Kidney epithelial cell (primary cell): ENCODE measurements at regions not wholly inside any gene's neighbourhood (a gene's known extent, or its start where the extent isn't known, plus 50 kb on each side); places are given as distances from the start of the nearest gene placed in this dataset.

Experiments used
- DNase-seq: peaks from one replicate; pipeline ENCODE4 v3.0.0-alpha.2; 2010; ENCODE audit warnings: low read depth
- H3K27me3 ChIP-seq: 2 replicates; pipeline ENCODE4 v1.6.0; 2011; ENCODE audit warnings: low read length; ENCODE audit not compliant: control insufficient read depth, insufficient read depth
- H3K36me3 ChIP-seq: 2 replicates; pipeline ENCODE4 v1.5.1; 2011; ENCODE audit warnings: low read length; ENCODE audit not compliant: control insufficient read depth, insufficient read depth
- H3K4me3 ChIP-seq: 2 replicates; pipeline ENCODE4 v1.5.1; 2011; ENCODE audit warnings: low read depth, mild to moderate bottlenecking, control low read depth, low read length
- TF ChIP-seq, protein P1 (sequence below): IDR thresholded peaks from 2 replicates; pipeline ENCODE4 v1.5.1; 2011; ENCODE audit warnings: mild to moderate bottlenecking, moderate library complexity, low read length, control low read depth, inconsistent platforms; ENCODE audit not compliant: insufficient read depth, poor library complexity, severe bottlenecking

DNA sequence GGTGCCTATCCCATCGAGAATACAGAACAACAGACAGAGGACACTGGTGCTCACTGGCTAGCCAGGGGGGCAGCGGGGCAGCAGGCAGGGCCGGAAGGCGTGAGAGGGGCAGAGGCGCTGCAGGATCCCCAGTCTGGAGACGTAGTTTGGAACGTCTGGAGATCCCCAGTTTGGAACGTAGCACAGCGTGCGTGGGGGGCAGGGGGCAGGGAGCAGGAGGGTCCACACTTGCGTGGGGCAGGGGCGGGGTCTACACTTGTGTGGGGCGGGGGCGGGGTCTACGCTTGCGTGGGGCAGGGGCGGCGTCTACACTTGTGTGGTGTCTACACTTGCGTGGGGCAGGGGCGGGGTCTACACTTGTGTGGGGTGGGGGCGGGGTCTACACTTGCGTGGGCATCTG, 107.2 kb downstream of the DACT2 start:
- TF ChIP-seq, protein P1, sequence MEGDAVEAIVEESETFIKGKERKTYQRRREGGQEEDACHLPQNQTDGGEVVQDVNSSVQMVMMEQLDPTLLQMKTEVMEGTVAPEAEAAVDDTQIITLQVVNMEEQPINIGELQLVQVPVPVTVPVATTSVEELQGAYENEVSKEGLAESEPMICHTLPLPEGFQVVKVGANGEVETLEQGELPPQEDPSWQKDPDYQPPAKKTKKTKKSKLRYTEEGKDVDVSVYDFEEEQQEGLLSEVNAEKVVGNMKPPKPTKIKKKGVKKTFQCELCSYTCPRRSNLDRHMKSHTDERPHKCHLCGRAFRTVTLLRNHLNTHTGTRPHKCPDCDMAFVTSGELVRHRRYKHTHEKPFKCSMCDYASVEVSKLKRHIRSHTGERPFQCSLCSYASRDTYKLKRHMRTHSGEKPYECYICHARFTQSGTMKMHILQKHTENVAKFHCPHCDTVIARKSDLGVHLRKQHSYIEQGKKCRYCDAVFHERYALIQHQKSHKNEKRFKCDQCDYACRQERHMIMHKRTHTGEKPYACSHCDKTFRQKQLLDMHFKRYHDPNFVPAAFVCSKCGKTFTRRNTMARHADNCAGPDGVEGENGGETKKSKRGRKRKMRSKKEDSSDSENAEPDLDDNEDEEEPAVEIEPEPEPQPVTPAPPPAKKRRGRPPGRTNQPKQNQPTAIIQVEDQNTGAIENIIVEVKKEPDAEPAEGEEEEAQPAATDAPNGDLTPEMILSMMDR, result no peak
- no peaks in the 10 kb centered on the region for H3K36me3 ChIP-seq
- DNase-seq, result no peak
- no peak overlapping the region for H3K4me3 ChIP-seq
- peaks cover 27% of the 10 kb centered on the region for H3K27me3 ChIP-seq

GRCh38 chr6:168211681-168212080, 107.9 kb downstream of the DACT2 start:
- TF ChIP-seq, protein P1, result no peak
- no peaks in the 10 kb centered on the region for H3K36me3 ChIP-seq

DNA sequence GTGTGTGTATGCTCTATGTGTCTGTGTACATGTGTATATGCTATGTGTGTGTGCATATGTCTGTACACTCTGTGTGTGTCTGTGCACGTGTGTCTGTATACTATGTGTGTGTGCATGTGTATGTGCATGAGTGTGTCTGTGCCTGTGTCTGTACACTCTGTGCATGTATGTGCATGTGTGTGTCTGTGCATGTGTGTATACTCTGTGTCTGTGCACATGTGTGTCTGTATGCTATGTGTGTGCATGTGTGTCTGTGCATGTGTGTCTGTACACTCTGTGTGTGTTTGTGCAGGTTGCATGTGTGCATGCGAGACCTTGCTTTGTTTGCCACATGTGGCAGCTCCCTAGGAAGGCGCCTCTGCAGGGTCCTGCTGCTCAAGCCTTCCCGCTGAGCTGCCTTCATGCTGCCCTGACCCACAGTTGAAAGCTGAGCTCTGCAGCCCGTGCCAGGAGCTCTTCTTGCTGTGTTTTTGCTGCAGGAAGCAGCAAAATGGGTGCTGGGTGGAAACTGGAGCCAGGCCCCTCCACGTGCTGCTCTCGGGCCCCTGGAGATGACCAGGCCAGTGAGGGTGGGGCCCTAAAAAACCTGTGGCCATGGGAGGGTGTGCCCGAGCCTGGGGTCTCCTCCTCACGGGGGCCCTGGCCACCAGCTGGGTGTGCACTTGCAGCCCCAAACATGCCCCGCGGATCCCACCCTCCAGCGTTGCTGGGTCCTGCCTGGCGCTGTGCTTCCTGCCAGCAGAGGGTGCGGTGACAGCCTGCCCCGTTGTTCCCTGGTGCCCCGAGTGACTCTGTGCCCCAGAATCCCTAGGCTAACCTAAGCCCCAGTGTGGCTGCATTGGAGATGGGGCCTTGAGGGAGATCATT, 109.1 kb downstream of the DACT2 start:
- DNase-seq, result no peak
- TF ChIP-seq, protein P1, result no peak

More at GRCh38 chr6:168211681-168212080, 107.9 kb downstream of the DACT2 start:
- no peak for DNase-seq
- Histone ChIP-seq H3K4me3 (no peak overlapping the region), H3K27me3 (peaks cover 25% of the 10 kb centered on the region)

DNA sequence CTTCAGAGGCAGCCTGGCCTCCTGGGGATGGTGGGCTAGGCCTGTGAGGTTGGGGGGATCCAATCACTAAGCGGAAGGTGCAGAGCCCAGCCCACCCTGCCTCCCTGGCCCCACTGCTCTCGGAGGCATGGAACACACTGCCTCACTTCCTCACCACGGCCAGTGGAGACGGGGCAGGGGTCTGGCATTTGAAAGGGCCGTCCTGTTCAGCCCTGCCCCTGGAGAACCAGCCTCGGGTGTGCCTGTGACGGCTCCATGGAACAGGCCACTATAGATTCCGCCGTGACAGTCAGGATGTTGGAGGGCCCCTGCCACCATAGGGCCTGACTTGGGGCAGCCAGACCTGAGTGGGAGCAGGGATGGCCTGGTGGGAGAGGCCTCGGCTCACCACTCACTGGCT, 110.2 kb downstream of the DACT2 start:
- TF ChIP-seq, protein P1, result no peak
- peaks cover 16% of the 10 kb centered on the region for H3K27me3 ChIP-seq
- DNase-seq, result no peak
- H3K36me3 ChIP-seq, result no peaks in the 10 kb centered on the region
- no peak overlapping the region for H3K4me3 ChIP-seq

More for the DNA sequence above, 109.1 kb downstream of the DACT2 start:
- Histone ChIP-seq H3K27me3 (peaks cover 25% of the 10 kb centered on the region), H3K4me3 (no peak overlapping the region), H3K36me3 (no peaks in the 10 kb centered on the region)

- TF ChIP-seq, protein P1, result no peak
- Histone ChIP-seq H3K4me3 (no peak overlapping the region), H3K36me3 (no peaks in the 10 kb centered on the region), H3K27me3 (peaks cover 15% of the 10 kb centered on the region)
- no peak for DNase-seq
Measured at GRCh38 chr6:168208854-168209253, 110.7 kb downstream of the DACT2 start.
